Inflammatory macrophage treated with lipopolysaccharide for 1 hour (primary cell): ENCODE measurements at regions not wholly inside any gene's neighbourhood (a gene's known extent, or its start where the extent isn't known, plus 50 kb on each side); places are given as distances from the start of the nearest gene placed in this dataset.

ENCODE experiments used
- DNase-seq, 2 donors: peaks; one replicate each; pipeline ENCODE4 v3.0.0-alpha.2; 2020 to 2022

GRCh38 chr18:24797981-24798380 is 337.5 kb downstream of the HRH4 start:
- no peak for DNase-seq

- DNase-seq, result no peak
Observed at GRCh38 chr18:24799176-24799575, 338.7 kb downstream of the HRH4 start.

GRCh38 chr18:24799720-24800119 is 339.3 kb downstream of the HRH4 start:
- no peak for DNase-seq

- no peak for DNase-seq
Observed at GRCh38 chr18:24801001-24801400, 340.6 kb downstream of the HRH4 start.

GRCh38 chr18:24802456-24802855 is 342.0 kb downstream of the HRH4 start:
- no peak for DNase-seq

- DNase-seq, result no peak
Observed at GRCh38 chr18:24805156-24805555, 344.7 kb downstream of the HRH4 start.

GRCh38 chr18:24809173-24809950 is 348.9 kb downstream of the HRH4 start:
- DNase-seq, result no peak

GRCh38 chr18:24810561-24811305 is 350.3 kb downstream of the HRH4 start:
- DNase-seq, result no peak

- DNase-seq, result no peak
Observed at GRCh38 chr18:24811950-24812681, 351.7 kb downstream of the HRH4 start.

- no peak for DNase-seq
Observed at GRCh38 chr18:24814521-24814920, 354.1 kb downstream of the HRH4 start.

GRCh38 chr18:24817150-24817549 is 356.7 kb downstream of the HRH4 start:
- no peak for DNase-seq

- no peak for DNase-seq
Observed at GRCh38 chr18:24817587-24818371, 357.3 kb downstream of the HRH4 start.

- DNase-seq, result no peak
Observed at GRCh38 chr18:24818441-24818840, 358.0 kb downstream of the HRH4 start.

GRCh38 chr18:24819141-24819890 is 358.9 kb downstream of the HRH4 start:
- no peak for DNase-seq

- no peak for DNase-seq
Observed at GRCh38 chr18:24825397-24825796, 365.0 kb downstream of the HRH4 start.

GRCh38 chr18:24826605-24827004 is 366.2 kb downstream of the HRH4 start:
- no peak for DNase-seq

GRCh38 chr18:24827501-24827900 is 367.1 kb downstream of the HRH4 start:
- DNase-seq, result no peak

GRCh38 chr18:24831081-24831480 is 370.6 kb downstream of the HRH4 start:
- DNase-seq, result no peak

- DNase-seq, result no peak
Observed at GRCh38 chr18:24831871-24832665, 371.6 kb downstream of the HRH4 start.

- DNase-seq, result no peak
Observed at GRCh38 chr18:24835751-24836150, 375.3 kb downstream of the HRH4 start.

- DNase-seq, result no peak
Observed at GRCh38 chr18:24837066-24837465, 376.6 kb downstream of the HRH4 start.
